HEK293T (cell line): ENCODE measurements at regions not wholly inside any gene's neighbourhood (a gene's known extent, or its start where the extent isn't known, plus 50 kb on each side); places are given as distances from the start of the nearest gene placed in this dataset.

ENCODE experiments used
- ARNT ChIP-seq: fragments of 450-650 bp; IDR thresholded peaks from 2 replicates; pipeline ENCODE4 v1.6.1; 2017; ENCODE audit warnings: mild to moderate bottlenecking
- BHLHE40 ChIP-seq: fragments of 450-650 bp; IDR thresholded peaks from 2 replicates; pipeline ENCODE4 v1.6.1; 2016; ENCODE audit warnings: mild to moderate bottlenecking, moderate library complexity, borderline replicate concordance
- ELF4 ChIP-seq: fragments of 450-650 bp; IDR thresholded peaks from 2 replicates; pipeline ENCODE4 v1.6.1; 2017; ENCODE audit warnings: antibody characterized with exemption
- FOXM1 ChIP-seq: fragments of 450-650 bp; IDR thresholded peaks from 2 replicates; pipeline ENCODE4 v1.6.1; 2017; ENCODE audit warnings: mild to moderate bottlenecking, borderline replicate concordance
- HDGF ChIP-seq: fragments of 450-650 bp; IDR thresholded peaks from 2 replicates; pipeline ENCODE4 v1.6.1; 2017; ENCODE audit warnings: antibody characterized with exemption, borderline replicate concordance
- SP1 ChIP-seq: fragments of 450-650 bp; IDR thresholded peaks from 2 replicates; pipeline ENCODE4 v1.6.1; 2017
- SUZ12 ChIP-seq: fragments of 450-650 bp; IDR thresholded peaks from 2 replicates; pipeline ENCODE4 v1.6.1; 2016; ENCODE audit warnings: mild to moderate bottlenecking
- ZNF384 ChIP-seq: fragments of 450-650 bp; IDR thresholded peaks from 2 replicates; pipeline ENCODE4 v1.6.1; 2016

DNA sequence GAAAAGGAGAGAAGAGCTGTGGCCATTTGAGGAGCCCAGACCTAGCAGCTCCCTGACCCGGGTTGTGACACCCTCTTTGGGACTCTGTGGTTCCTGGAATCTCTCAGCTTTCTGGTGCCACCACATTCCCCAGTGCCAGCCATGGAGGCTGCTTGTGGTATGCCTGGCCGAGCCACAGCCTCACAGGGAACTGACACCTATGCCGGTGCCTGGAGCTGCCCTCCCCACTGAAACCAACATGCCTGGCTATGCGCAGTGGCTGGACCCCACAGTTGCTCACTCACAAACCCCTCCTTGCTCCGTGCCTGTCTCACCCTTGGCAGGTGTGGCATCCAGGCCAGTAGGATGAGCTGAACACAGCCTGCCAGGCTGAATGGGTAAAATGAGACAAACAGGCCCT is 749.4 kb downstream of the ARAP2 start:
- TF ChIP-seq SP1: no peak
- no peak for TF ChIP-seq SUZ12
- no peak for TF ChIP-seq BHLHE40
- TF ChIP-seq HDGF: no peak
- no peak for TF ChIP-seq ZNF384
- TF ChIP-seq ARNT: no peak
- no peak for TF ChIP-seq FOXM1
- TF ChIP-seq ELF4: no peak
